DMS153 (cell line): ENCODE measurements at regions not wholly inside any gene's neighbourhood (a gene's known extent, or its start where the extent isn't known, plus 50 kb on each side); places are given as distances from the start of the nearest gene placed in this dataset.

ENCODE experiments used
- DNase-seq: peaks from one replicate; lab custom pipeline; 2025; lab: John Stamatoyannopoulos, UW

DNA sequence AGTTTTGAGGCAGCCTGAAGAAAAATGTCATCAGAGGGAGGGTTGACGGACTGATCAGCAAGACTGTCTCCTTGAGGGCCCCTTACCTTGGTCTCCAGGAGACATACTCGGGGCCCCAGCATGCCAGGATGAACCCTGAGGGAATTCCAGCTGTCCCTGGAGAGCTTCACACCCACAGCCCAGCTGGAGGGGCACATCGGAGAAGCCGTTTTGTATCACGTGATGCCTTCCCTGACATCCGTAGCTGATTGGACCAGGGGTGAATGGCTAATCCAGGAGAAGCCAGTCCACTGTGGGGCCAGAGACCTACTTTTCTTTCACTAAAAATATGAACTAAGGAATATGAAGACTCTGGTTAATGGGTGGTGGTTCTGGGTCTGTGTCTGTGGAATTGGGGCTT, 86.0 kb upstream of the TP53I11 start:
- DNase-seq: no peak

GRCh38 chr11:45037434-45038005, 86.8 kb upstream of the TP53I11 start:
- no peak for DNase-seq

GRCh38 chr11:45038923-45039322, 88.2 kb upstream of the TP53I11 start:
- no peak for DNase-seq

GRCh38 chr11:45041596-45041995, 90.9 kb upstream of the TP53I11 start:
- peak; percentile 27 for DNase-seq

DNA sequence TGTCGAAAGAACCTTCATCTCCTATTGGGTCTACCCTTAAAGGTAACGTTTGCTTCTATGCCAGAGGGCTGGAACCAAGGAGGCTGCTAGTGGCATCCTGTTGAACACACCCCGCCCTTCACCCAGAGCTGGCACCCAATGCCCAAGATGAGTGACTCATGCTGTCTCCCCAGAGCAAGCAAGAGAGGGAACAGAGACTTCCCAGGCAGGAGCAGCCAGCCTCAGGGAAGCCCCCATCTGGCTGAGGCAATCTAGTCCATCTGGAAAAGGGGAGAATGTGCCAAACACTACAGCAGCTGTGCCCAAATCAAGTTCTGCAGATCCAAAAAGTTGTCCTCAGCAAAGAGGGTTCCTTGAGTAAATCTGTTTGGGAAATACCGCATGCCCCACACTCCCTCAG, 91.9 kb upstream of the TP53I11 start:
- no peak for DNase-seq

GRCh38 chr11:45043755-45044475, 93.2 kb upstream of the TP53I11 start:
- no peak for DNase-seq

DNA sequence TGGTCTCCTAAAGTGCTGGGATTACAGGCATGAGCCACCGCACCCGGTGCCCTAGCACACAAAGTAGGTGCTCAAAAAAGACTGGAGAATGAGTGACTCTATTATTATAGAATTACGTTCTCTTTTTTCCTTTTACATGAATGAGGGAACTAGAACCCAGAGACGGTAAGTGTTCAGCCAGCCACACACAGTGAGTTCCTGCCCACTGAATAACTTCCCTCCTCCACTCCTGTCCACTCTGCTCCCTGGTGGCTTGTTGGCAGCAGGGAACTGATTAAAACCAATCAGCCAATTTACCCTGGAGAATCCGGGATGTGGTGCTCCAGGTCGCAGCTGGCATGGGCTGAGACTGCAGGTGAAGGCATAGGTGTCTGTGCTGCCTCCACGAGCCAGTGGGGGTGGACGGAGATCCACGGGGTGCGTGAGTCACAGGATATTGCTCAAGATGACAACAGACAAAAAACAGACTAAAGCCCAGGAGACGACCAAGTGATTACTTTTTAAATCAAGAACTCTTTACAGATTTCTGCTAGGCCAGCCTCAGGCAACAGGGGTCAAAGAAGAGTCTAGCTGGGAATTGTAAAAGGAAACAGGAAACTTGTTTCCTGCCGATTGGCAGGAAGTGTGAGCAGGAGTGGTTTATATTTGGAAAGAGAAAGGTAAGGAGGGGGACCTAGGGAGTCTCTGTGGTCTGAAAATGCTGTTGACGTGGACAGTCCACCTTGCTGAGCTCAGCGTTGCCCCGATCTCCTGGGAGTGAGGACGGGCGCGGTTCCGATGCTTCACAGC, 95.2 kb upstream of the TP53I11 start:
- no peak for DNase-seq

GRCh38 chr11:45048313-45048841, 97.7 kb upstream of the TP53I11 start:
- no peak for DNase-seq

GRCh38 chr11:45048870-45049691, 97.4 kb upstream of the PRDM11 start:
- DNase-seq: no peak

- no peak for DNase-seq
Observed at GRCh38 chr11:45050111-45050510, 96.3 kb upstream of the PRDM11 start.

DNA sequence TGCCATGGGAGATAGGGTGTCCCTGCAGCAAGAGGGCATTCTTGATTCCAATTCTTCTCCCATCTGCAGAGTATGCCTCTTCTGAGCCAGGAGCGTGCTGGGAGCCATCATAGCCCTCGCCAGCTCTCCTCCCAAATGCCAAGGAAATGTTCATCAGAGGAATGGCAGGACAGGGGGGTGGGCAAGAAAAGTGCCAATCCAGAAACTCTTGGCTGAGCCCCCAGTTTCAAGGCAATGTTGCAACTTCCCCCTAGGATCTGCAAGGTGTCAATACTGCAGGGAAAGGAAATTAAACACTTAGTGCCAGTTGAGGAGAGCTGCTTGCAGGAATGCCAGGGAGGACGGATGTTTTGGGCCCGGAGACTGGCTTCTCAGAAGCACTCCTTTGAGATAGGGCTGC, 94.8 kb upstream of the PRDM11 start:
- no peak for DNase-seq

GRCh38 chr11:45052361-45052760, 94.1 kb upstream of the PRDM11 start:
- DNase-seq: no peak

- DNase-seq: no peak
Observed at GRCh38 chr11:45053736-45054446, 92.5 kb upstream of the PRDM11 start.

DNA sequence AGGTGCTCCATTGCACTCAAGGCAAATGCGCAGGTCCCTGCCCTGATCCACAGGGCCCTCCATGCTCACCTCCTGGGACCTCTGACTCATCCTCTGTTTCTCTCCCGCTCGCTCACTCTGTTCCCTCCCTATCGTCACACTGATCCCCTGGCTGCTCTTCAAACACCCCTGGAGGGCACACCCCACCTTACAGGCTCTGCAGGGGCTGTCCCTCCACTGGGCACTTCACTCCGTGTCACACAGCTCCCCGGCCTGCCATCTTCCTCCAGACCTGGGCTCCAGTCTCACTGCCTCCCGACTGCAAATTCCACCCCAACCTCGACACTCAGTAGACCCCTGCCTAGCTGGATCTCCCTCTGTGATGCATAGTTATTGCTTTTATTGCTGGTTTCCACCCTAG, 91.5 kb upstream of the PRDM11 start:
- DNase-seq: no peak

DNA sequence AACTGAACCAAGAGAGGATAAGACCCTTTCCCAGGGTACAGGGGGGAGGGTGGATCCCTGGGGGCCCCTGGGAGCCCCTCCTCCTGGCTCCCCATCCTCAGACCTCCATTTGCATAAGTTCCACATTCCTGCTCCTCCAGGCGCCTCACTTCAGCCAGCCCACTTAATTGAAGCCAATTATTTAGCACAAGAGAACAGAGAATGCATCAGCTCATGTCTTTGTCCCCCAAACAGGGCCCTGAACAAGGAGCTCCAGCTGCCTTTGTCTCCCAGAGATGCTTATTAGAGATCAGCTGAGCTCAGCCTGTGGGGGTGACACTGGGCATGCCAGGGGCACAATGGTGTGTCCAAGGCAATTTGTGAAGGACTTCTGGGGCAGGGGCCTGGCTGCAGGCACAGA, 89.9 kb upstream of the PRDM11 start:
- no peak for DNase-seq

- DNase-seq: no peak
Observed at GRCh38 chr11:45057938-45058646, 88.3 kb upstream of the PRDM11 start.

DNA sequence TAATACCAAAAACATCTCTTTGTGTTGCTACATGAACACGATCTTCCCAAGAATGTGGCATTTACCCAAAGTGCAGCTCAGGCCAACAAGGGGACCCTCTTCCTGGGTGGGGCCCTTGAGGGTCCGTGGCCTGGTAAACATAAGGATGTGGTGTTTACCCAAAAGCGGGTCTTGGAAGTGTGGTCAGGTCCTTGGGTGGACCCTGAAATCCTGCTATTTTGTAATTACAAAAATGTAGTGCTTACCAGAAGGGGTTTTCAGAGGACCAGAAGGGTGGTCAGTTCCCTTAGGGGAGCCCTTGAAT, 87.8 kb upstream of the PRDM11 start:
- DNase-seq: no peak

- DNase-seq: peak; percentile 53
Observed at GRCh38 chr11:45060707-45061106, 85.7 kb upstream of the PRDM11 start.

- no peak for DNase-seq
Observed at GRCh38 chr11:45061641-45062040, 84.8 kb upstream of the PRDM11 start.

GRCh38 chr11:45062115-45062514, 84.3 kb upstream of the PRDM11 start:
- no peak for DNase-seq
